SK-N-SH (cell line): ENCODE measurements at regions not wholly inside any gene's neighbourhood (a gene's known extent, or its start where the extent isn't known, plus 50 kb on each side); places are given as distances from the start of the nearest gene placed in this dataset.

ENCODE experiments used
- CTCF ChIA-PET: fragments of 300-600, 350-600 bp; formaldehyde crosslinking; extraction: SDS; loops from one replicate; lab custom pipeline; 2021; lab: Yijun Ruan, JAX
- POLR2A ChIA-PET: fragments of 350-600 bp; sonication (Branson Sonifier 250); formaldehyde crosslinking; extraction: SDS; loops from one replicate; lab custom pipeline; 2020; ENCODE audit warnings: antibody characterized with exemption, inconsistent platforms; lab: Yijun Ruan, JAX
- DNase-seq: peaks from one replicate; pipeline ENCODE4 v3.0.0; 2012
- H2AFZ ChIP-seq: fragments of 200-600 bp; sonication (generic); 2 replicates; pipeline ENCODE4 v1.8.1; 2016; ENCODE audit warnings: antibody characterized with exemption, mild to moderate bottlenecking, low read depth
- H3F3A ChIP-seq: fragments of 200-600 bp; sonication (generic); replicated peaks from 2 replicates; pipeline ENCODE3; 2016; ENCODE audit warnings: antibody characterized with exemption, mild to moderate bottlenecking; ENCODE audit not compliant: insufficient read depth
- H3K27ac ChIP-seq, 2 experiments: fragments of 200-500 bp in 1 of 2; fragments of 200-600 bp in 1 of 2; sonication (Bioruptor generic) in 1 of 2; sonication (generic), shearing (Covaris generic) in 1 of 2; 2 replicates each; pipeline versions ENCODE4 v1.5.1 to v1.6.1; 2014 to 2016; ENCODE audit warnings: low read depth in 2 of 2, inconsistent platforms in 1 of 2, low read length in 1 of 2, mild to moderate bottlenecking in 1 of 2, mixed read lengths in 1 of 2
- H3K27me3 ChIP-seq: fragments of 200-600 bp; sonication (generic), shearing (Covaris generic); 2 replicates; pipeline ENCODE4 v1.6.1; 2016; ENCODE audit warnings: mixed run types; ENCODE audit not compliant: insufficient read depth
- H3K36me3 ChIP-seq, 2 experiments: fragments of 200-500 bp in 1 of 2; fragments of 200-600 bp in 1 of 2; sonication (Bioruptor generic) in 1 of 2; sonication (generic) in 1 of 2; replicated peaks in 1 of 2; 2 replicates each; pipeline versions ENCODE3 to v1.5.1; 2014 to 2016; ENCODE audit warnings: low read length in 1 of 2, mild to moderate bottlenecking in 1 of 2; ENCODE audit not compliant: insufficient read depth in 2 of 2, control insufficient read depth in 1 of 2
- H3K4me1 ChIP-seq, 2 experiments: fragments of 200-500 bp in 1 of 2; fragments of 200-600 bp in 1 of 2; sonication (Bioruptor generic) in 1 of 2; sonication (generic), shearing (Covaris generic) in 1 of 2; 2 replicates each; pipeline versions ENCODE4 v1.5.1 to v1.6.1; 2014 to 2016; ENCODE audit warnings: low read depth in 1 of 2, low read length in 1 of 2, mixed run types in 1 of 2; ENCODE audit not compliant: insufficient read depth in 2 of 2, control insufficient read depth in 1 of 2
- H3K4me2 ChIP-seq: fragments of 200-600 bp; sonication (generic), shearing (Covaris generic); 2 replicates; pipeline ENCODE4 v1.6.1; 2017; ENCODE audit warnings: mixed run types
- H3K4me3 ChIP-seq, 2 experiments: fragments of 200-500 bp in 1 of 2; fragments of 200-600 bp in 1 of 2; sonication (Bioruptor generic) in 1 of 2; sonication (generic), shearing (Covaris generic) in 1 of 2; 2 replicates each; pipeline versions ENCODE4 v1.5.1 to v1.8.1; 2014 to 2016; ENCODE audit warnings: low read depth in 2 of 2, inconsistent platforms in 1 of 2, low read length in 1 of 2, mild to moderate bottlenecking in 1 of 2, mixed read lengths in 1 of 2, moderate library complexity in 1 of 2
- H3K79me2 ChIP-seq: fragments of 200-600 bp; sonication (generic); 2 replicates; pipeline ENCODE4 v1.8.1; 2017; ENCODE audit warnings: mild to moderate bottlenecking; ENCODE audit not compliant: insufficient read depth
- H3K9ac ChIP-seq: fragments of 200-600 bp; sonication (generic); 2 replicates; pipeline ENCODE4 v1.6.1; 2017; ENCODE audit warnings: mixed run types
- H3K9me2 ChIP-seq: fragments of 200-600 bp; sonication (generic); 2 replicates; pipeline ENCODE4 v1.6.1; 2017; ENCODE audit warnings: mixed run types
- H3K9me3 ChIP-seq: fragments of 200-600 bp; sonication (generic); 2 replicates; pipeline ENCODE4 v1.6.1; 2017; ENCODE audit warnings: mixed run types, mild to moderate bottlenecking, moderate library complexity
- H4K20me1 ChIP-seq: fragments of 200-600 bp; sonication (generic); 2 replicates; pipeline ENCODE4 v1.6.1; 2017; ENCODE audit warnings: mild to moderate bottlenecking, mixed run types; ENCODE audit not compliant: insufficient read depth
- EP300 ChIP-seq, 2 experiments: IDR thresholded peaks; 2 replicates each; pipeline versions ENCODE4 v1.4.0 to v1.6.1; 2012; ENCODE audit warnings: borderline replicate concordance in 1 of 2, low read depth in 1 of 2, low read length in 1 of 2
- FOSL2 ChIP-seq: IDR thresholded peaks from 2 replicates; pipeline ENCODE4 v1.4.0; 2012; ENCODE audit warnings: low read depth, mild to moderate bottlenecking, moderate library complexity, borderline replicate concordance
- GABPA ChIP-seq: IDR thresholded peaks from 2 replicates; pipeline ENCODE4 v1.4.0; 2012; ENCODE audit warnings: low read depth, mild to moderate bottlenecking
- GATA2 ChIP-seq: sonication (generic); formaldehyde crosslinking; IDR thresholded peaks from 2 replicates; pipeline ENCODE4 v1.5.0; 2020; ENCODE audit warnings: mild to moderate bottlenecking, missing genetic modification reagents
- MEF2A ChIP-seq: IDR thresholded peaks from 2 replicates; pipeline ENCODE4 v1.4.0; 2012; ENCODE audit warnings: low read depth, borderline replicate concordance
- NFIC ChIP-seq: IDR thresholded peaks from 2 replicates; pipeline ENCODE4 v1.4.0; 2012; ENCODE audit warnings: borderline replicate concordance
- NRF1 ChIP-seq: IDR thresholded peaks from 2 replicates; pipeline ENCODE4 v1.6.1; 2012; ENCODE audit warnings: low read depth, mild to moderate bottlenecking, low read length
- RCOR1 ChIP-seq: fragments of 150-350 bp; IDR thresholded peaks from 2 replicates; pipeline ENCODE4 v1.6.1; 2017; ENCODE audit warnings: antibody characterized with exemption, low read length
- RFX5 ChIP-seq: IDR thresholded peaks from 2 replicates; pipeline ENCODE4 v1.6.1; 2012; ENCODE audit warnings: mild to moderate bottlenecking, improper control_type of control experiment, low read length
- SIN3A ChIP-seq: IDR thresholded peaks from 2 replicates; pipeline ENCODE4 v1.6.1; 2012; ENCODE audit warnings: low read depth, mild to moderate bottlenecking, low read length, moderate library complexity, borderline replicate concordance
- TAF1 ChIP-seq: IDR thresholded peaks from 2 replicates; pipeline ENCODE4 v1.6.1; 2012; ENCODE audit warnings: low read depth, mild to moderate bottlenecking, low read length, moderate library complexity, borderline replicate concordance
- TCF12 ChIP-seq: IDR thresholded peaks from 2 replicates; pipeline ENCODE4 v1.4.0; 2012
- USF2 ChIP-seq: fragments of 150-350 bp; IDR thresholded peaks from 2 replicates; pipeline ENCODE4 v1.6.1; 2017; ENCODE audit warnings: antibody characterized with exemption, low read length, low read depth, borderline replicate concordance
- YY1 ChIP-seq: IDR thresholded peaks from 2 replicates; pipeline ENCODE4 v1.4.0; 2012; ENCODE audit warnings: low read depth, mild to moderate bottlenecking
- TF ChIP-seq, protein P1 (sequence below): fragments of 200-600 bp; sonication (generic); IDR thresholded peaks from 2 replicates; pipeline ENCODE4 v1.6.1; 2017; ENCODE audit warnings: antibody characterized with exemption, mild to moderate bottlenecking, moderate library complexity
- TF ChIP-seq, protein P2 (sequence below): IDR thresholded peaks from 2 replicates; pipeline ENCODE4 v1.4.0; 2012; ENCODE audit warnings: low read depth, borderline replicate concordance

DNA sequence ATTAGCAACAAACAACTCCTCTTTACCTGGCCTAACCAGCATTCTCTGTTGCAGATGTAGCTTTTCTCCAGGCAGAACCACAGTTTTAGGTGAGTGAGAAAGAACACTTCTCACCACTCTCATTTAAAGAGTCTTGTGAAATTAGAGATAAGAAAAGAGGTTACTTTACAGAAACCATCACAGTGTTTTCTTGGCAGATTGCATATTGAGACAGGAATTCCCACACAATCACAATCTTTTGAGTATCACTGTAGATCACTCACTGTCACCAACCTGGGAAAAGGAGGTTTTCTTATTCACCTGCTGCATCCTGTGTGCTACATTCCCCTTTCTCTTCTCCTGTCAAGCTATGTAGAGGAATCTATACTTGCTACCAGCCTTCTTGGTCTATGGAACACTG, 574.6 kb downstream of the SLC4A3 start:
- H3K4me1 ChIP-seq: no peaks in the 10 kb centered on the region; a peak in 2 of 4 replicates
- H3K27me3 ChIP-seq: no peaks in the 10 kb centered on the region
- CTCF ChIA-PET: no interaction called here
- no peak overlapping the region for H3K4me3 ChIP-seq
- POLR2A ChIA-PET: no interaction called here
- no peaks in the 10 kb centered on the region for H3K9me3 ChIP-seq
- no peaks in the 10 kb centered on the region for H3K9me2 ChIP-seq
- no peaks in the 10 kb centered on the region for H3F3A ChIP-seq
- H3K4me2 ChIP-seq: no peak overlapping the region
- H2AFZ ChIP-seq: no peak overlapping the region
- TF ChIP-seq GABPA (no peak), GATA2 (CRISPR knock-in tag) (no peak), EP300 (IDR thresholded peaks at IDR 0.05; ENCODE audit: borderline replicate concordance in 1 of 2, low read depth in 1 of 2, low read length in 1 of 2) (no peak), TCF12 (no peak), SIN3A (no peak), YY1 (no peak), RCOR1 (no peak), TAF1 (no peak), USF2 (no peak), FOSL2 (no peak), NRF1 (no peak), NFIC (no peak), MEF2A (no peak), RFX5 (no peak)
- TF ChIP-seq, protein P1, sequence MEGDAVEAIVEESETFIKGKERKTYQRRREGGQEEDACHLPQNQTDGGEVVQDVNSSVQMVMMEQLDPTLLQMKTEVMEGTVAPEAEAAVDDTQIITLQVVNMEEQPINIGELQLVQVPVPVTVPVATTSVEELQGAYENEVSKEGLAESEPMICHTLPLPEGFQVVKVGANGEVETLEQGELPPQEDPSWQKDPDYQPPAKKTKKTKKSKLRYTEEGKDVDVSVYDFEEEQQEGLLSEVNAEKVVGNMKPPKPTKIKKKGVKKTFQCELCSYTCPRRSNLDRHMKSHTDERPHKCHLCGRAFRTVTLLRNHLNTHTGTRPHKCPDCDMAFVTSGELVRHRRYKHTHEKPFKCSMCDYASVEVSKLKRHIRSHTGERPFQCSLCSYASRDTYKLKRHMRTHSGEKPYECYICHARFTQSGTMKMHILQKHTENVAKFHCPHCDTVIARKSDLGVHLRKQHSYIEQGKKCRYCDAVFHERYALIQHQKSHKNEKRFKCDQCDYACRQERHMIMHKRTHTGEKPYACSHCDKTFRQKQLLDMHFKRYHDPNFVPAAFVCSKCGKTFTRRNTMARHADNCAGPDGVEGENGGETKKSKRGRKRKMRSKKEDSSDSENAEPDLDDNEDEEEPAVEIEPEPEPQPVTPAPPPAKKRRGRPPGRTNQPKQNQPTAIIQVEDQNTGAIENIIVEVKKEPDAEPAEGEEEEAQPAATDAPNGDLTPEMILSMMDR: no peak
- TF ChIP-seq, protein P2, sequence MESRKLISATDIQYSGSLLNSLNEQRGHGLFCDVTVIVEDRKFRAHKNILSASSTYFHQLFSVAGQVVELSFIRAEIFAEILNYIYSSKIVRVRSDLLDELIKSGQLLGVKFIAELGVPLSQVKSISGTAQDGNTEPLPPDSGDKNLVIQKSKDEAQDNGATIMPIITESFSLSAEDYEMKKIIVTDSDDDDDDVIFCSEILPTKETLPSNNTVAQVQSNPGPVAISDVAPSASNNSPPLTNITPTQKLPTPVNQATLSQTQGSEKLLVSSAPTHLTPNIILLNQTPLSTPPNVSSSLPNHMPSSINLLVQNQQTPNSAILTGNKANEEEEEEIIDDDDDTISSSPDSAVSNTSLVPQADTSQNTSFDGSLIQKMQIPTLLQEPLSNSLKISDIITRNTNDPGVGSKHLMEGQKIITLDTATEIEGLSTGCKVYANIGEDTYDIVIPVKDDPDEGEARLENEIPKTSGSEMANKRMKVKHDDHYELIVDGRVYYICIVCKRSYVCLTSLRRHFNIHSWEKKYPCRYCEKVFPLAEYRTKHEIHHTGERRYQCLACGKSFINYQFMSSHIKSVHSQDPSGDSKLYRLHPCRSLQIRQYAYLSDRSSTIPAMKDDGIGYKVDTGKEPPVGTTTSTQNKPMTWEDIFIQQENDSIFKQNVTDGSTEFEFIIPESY: no peak
- no peaks in the 10 kb centered on the region for H3K79me2 ChIP-seq
- H4K20me1 ChIP-seq: no peaks in the 10 kb centered on the region
- no peak overlapping the region for H3K9ac ChIP-seq
- DNase-seq: no peak
- no peak overlapping the region for H3K27ac ChIP-seq
- H3K36me3 ChIP-seq: no peaks in the 10 kb centered on the region
